Panc1 (cell line): ENCODE measurements at regions not wholly inside any gene's neighbourhood (a gene's known extent, or its start where the extent isn't known, plus 50 kb on each side); places are given as distances from the start of the nearest gene placed in this dataset.

Source experiments
- POLR2AphosphoS5 ChIP-seq: IDR thresholded peaks from 2 replicates; pipeline ENCODE4 v1.6.1; 2012; ENCODE audit warnings: mild to moderate bottlenecking, low read depth, low read length, moderate library complexity
- SIN3A ChIP-seq: IDR thresholded peaks from 2 replicates; pipeline ENCODE4 v1.6.1; 2012; ENCODE audit warnings: low read depth, mild to moderate bottlenecking, low read length, moderate library complexity, borderline replicate concordance; ENCODE audit not compliant: insufficient read depth
- TCF7L2 ChIP-seq: IDR thresholded peaks from 2 replicates; pipeline ENCODE4 v1.6.1; 2011; ENCODE audit warnings: mild to moderate bottlenecking, low read depth, low read length, inconsistent platforms
- TF ChIP-seq, protein P1 (sequence below): fragments of 450-650 bp; IDR thresholded peaks from 2 replicates; pipeline ENCODE4 v1.5.1; 2017; ENCODE audit warnings: mild to moderate bottlenecking
- TF ChIP-seq, protein P2 (sequence below), 2 experiments: IDR thresholded peaks; 2 replicates each; pipeline ENCODE4 v1.6.1; 2011 to 2012; ENCODE audit warnings: low read depth in 2 of 2, control low read depth in 1 of 2, low read length in 1 of 2, mild to moderate bottlenecking in 1 of 2, moderate library complexity in 1 of 2; ENCODE audit not compliant: insufficient read depth in 1 of 2

DNA sequence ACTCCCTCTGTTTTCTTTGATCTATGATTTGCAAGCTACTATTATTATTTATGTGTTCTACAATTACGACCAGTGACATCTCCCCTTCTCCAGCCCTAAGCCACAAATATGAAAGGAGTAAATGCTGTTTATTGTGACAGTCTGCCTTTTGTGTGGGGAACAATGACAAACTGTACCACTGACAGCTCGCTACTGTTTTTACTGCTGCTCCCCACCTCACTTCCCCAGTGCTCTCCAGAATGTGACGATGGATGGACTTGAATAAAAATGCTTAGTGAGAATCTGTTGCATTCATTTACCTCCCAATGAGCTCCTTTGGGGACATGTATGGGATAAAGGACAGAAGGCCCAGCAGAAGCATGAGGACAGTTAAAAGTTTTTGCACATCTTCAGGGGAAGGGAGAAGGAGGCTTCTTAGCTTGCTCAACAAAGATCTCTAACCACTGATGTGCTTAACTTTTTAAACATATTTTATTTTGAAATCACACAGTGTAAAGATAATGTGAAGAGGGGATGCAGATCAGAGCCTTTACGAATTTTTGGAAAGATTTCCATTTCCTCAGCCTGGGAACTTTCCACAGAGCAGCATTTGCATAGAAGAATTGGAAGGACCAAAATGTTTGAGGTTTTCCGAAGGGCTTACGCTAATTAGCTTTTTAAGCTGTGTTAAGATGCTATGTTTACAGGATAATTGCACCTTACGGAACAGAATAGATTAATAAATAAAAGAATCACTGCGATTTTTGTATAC, 485.1 kb upstream of the TENM3 start:
- TF ChIP-seq, protein P1, sequence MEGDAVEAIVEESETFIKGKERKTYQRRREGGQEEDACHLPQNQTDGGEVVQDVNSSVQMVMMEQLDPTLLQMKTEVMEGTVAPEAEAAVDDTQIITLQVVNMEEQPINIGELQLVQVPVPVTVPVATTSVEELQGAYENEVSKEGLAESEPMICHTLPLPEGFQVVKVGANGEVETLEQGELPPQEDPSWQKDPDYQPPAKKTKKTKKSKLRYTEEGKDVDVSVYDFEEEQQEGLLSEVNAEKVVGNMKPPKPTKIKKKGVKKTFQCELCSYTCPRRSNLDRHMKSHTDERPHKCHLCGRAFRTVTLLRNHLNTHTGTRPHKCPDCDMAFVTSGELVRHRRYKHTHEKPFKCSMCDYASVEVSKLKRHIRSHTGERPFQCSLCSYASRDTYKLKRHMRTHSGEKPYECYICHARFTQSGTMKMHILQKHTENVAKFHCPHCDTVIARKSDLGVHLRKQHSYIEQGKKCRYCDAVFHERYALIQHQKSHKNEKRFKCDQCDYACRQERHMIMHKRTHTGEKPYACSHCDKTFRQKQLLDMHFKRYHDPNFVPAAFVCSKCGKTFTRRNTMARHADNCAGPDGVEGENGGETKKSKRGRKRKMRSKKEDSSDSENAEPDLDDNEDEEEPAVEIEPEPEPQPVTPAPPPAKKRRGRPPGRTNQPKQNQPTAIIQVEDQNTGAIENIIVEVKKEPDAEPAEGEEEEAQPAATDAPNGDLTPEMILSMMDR, result no peak
- TF ChIP-seq SIN3A, result no peak
- no peak for TF ChIP-seq POLR2AphosphoS5
- TF ChIP-seq, protein P2, sequence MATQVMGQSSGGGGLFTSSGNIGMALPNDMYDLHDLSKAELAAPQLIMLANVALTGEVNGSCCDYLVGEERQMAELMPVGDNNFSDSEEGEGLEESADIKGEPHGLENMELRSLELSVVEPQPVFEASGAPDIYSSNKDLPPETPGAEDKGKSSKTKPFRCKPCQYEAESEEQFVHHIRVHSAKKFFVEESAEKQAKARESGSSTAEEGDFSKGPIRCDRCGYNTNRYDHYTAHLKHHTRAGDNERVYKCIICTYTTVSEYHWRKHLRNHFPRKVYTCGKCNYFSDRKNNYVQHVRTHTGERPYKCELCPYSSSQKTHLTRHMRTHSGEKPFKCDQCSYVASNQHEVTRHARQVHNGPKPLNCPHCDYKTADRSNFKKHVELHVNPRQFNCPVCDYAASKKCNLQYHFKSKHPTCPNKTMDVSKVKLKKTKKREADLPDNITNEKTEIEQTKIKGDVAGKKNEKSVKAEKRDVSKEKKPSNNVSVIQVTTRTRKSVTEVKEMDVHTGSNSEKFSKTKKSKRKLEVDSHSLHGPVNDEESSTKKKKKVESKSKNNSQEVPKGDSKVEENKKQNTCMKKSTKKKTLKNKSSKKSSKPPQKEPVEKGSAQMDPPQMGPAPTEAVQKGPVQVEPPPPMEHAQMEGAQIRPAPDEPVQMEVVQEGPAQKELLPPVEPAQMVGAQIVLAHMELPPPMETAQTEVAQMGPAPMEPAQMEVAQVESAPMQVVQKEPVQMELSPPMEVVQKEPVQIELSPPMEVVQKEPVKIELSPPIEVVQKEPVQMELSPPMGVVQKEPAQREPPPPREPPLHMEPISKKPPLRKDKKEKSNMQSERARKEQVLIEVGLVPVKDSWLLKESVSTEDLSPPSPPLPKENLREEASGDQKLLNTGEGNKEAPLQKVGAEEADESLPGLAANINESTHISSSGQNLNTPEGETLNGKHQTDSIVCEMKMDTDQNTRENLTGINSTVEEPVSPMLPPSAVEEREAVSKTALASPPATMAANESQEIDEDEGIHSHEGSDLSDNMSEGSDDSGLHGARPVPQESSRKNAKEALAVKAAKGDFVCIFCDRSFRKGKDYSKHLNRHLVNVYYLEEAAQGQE (IDR thresholded peaks at IDR 0.05; ENCODE audit: insufficient read depth in 1 of 2, low read depth in 2 of 2, low read length in 1 of 2), result no peak
- no peak for TF ChIP-seq TCF7L2
